ENCODE measurements at regions not wholly inside any gene's neighbourhood (a gene's known extent, or its start where the extent isn't known, plus 50 kb on each side); places are given as distances from the start of the nearest gene placed in this dataset.
A peak's percentile ranks its signal among the peaks of the same experiment; 100 is the strongest.

DNA sequence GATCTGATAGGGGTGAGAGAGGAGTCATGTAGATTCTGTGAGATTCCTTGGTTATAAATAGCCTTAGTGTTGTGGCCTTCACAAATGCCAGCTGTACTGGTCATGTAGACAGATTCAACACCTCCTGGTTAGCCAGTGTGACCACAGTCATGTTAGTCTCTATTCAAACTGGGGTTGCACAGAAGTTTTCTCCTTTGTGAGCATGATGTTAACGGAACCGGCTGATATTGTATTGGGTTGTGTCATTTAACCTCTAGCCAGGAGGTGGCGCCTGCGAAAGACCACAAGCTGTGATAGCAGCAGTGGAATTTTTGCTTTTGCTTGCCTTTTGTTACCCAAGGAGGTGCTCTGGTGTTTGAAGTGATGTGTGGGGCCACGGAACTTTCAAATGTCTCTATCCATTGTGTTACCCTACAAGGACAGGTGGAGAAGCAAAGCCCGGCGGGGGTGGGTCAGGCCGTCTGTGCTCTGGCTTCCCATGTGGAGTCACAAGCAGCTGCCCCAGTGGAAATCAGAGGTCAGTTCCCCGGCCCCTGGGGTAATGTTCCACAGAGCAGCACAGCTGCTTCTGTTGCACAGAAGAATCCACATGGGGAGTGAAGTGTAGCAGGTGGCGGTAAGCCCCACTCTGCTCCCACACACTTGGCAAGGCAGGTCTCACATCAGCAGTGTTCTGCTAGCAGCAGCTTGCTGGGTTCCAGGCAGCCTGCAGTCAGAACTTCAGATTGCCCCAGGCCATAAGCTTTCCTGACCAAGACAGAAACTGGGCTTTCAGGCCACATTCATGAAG lies 112.6 kb downstream of the ADAMTS1 start:
- Histone ChIP-seq H3K9me3 (replicated peaks; ENCODE audit: control insufficient read depth, insufficient read depth, low read length) (no peaks in the 10 kb centered on the region), H3K36me3 (ENCODE audit: control insufficient read depth in 2 of 2, extremely low read depth in 1 of 2, insufficient read depth in 2 of 2, low read length in 2 of 2) (no peaks in the 10 kb centered on the region), H3K27ac (ENCODE audit: insufficient read depth, low read depth, low read length) (no peak overlapping the region), H2AFZ (ENCODE audit: low read depth, low read length) (no peak overlapping the region), H3K9ac (replicated peaks; ENCODE audit: extremely low read depth, insufficient read depth, low read length) (no peak overlapping the region), H3K9me1 (replicated peaks; ENCODE audit: control insufficient read depth, extremely low read depth, insufficient read depth, low read length) (no peaks in the 10 kb centered on the region), H3K27me3 (ENCODE audit: control insufficient read depth in 2 of 2, insufficient read depth in 2 of 2, low read length in 2 of 2) (no peaks in the 10 kb centered on the region), H3K4me2 (ENCODE audit: insufficient read depth, low read length) (no peak overlapping the region), H3K79me2 (ENCODE audit: control insufficient read depth, insufficient read depth, low read length) (no peaks in the 10 kb centered on the region), H4K20me1 (replicated peaks; ENCODE audit: control insufficient read depth, extremely low read depth, insufficient read depth, low read length) (no peaks in the 10 kb centered on the region), H3K4me1 (ENCODE audit: control insufficient read depth, extremely low read depth, insufficient read depth, low read length) (no peaks in the 10 kb centered on the region), H3K4me3 (replicated peaks in 1 of 3; ENCODE audit: insufficient read depth in 1 of 3, low read depth in 1 of 3, low read length in 3 of 3) (no peak overlapping the region)
- intact Hi-C loops (cut with micrococcal nuclease), result no loop called here
- TF ChIP-seq, protein P1, sequence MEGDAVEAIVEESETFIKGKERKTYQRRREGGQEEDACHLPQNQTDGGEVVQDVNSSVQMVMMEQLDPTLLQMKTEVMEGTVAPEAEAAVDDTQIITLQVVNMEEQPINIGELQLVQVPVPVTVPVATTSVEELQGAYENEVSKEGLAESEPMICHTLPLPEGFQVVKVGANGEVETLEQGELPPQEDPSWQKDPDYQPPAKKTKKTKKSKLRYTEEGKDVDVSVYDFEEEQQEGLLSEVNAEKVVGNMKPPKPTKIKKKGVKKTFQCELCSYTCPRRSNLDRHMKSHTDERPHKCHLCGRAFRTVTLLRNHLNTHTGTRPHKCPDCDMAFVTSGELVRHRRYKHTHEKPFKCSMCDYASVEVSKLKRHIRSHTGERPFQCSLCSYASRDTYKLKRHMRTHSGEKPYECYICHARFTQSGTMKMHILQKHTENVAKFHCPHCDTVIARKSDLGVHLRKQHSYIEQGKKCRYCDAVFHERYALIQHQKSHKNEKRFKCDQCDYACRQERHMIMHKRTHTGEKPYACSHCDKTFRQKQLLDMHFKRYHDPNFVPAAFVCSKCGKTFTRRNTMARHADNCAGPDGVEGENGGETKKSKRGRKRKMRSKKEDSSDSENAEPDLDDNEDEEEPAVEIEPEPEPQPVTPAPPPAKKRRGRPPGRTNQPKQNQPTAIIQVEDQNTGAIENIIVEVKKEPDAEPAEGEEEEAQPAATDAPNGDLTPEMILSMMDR (IDR thresholded peaks at IDR 0.05; ENCODE audit: extremely low read depth in 1 of 2, insufficient read depth in 1 of 2, low read depth in 1 of 2, low read length in 2 of 2), result peak; percentile 48 to 75
- TF ChIP-seq MYC (IDR thresholded peaks at IDR 0.05; ENCODE audit: low read depth, low read length), result no peak
- BruUV-seq (replicated peaks), result no TSS peak
- dilution Hi-C loops (cut with MboI; ENCODE audit: extremely low pct_ligation_motif_present, low sequenced_read_pairs), result no loop called here
- DNase-seq (ENCODE audit: low read depth, low spot score) (peak; percentile 38), FAIRE-seq (peak; percentile 81)
- POLR2A ChIA-PET, result no interaction called here
- CTCF ChIA-PET, result interaction anchor here (0.7 to 1.7 kb wide), 17 partner anchors 8 to 1604 kb away, joined by 3 to 19 read pairs (median 4); no protein-coding TSS in a partner anchor

DNA sequence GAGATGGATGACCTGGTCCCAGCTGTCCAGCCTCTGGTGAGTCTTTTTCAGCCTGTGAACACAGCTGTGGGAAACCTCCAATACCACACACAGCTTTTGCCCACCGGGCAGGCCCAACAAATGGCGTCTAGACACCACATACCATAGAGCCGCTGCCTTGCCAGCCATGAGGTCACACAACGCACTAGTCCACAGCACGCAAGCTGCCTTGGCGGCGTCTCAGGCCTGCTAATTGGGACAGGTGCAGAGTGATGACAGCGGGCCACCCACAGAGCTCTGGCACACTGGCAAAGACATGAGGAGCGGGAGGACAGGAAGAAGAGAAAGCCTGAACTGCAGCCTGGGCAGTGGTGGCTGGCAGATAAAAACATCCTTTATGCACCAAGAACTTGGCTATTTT lies 125.5 kb downstream of the ADAMTS1 start:
- Histone ChIP-seq H3K4me2 (ENCODE audit: insufficient read depth, low read length) (no peak overlapping the region), H3K4me3 (replicated peaks in 1 of 3; ENCODE audit: insufficient read depth in 1 of 3, low read depth in 1 of 3, low read length in 3 of 3) (no peak overlapping the region), H3K79me2 (ENCODE audit: control insufficient read depth, insufficient read depth, low read length) (no peaks in the 10 kb centered on the region), H3K27me3 (ENCODE audit: control insufficient read depth in 2 of 2, insufficient read depth in 2 of 2, low read length in 2 of 2) (no peaks in the 10 kb centered on the region), H3K36me3 (ENCODE audit: control insufficient read depth in 2 of 2, extremely low read depth in 1 of 2, insufficient read depth in 2 of 2, low read length in 2 of 2) (no peaks in the 10 kb centered on the region), H3K9ac (replicated peaks; ENCODE audit: extremely low read depth, insufficient read depth, low read length) (no peak overlapping the region), H3K27ac (ENCODE audit: insufficient read depth, low read depth, low read length) (no peak overlapping the region), H4K20me1 (replicated peaks; ENCODE audit: control insufficient read depth, extremely low read depth, insufficient read depth, low read length) (no peaks in the 10 kb centered on the region), H2AFZ (ENCODE audit: low read depth, low read length) (no peak overlapping the region), H3K9me3 (replicated peaks; ENCODE audit: control insufficient read depth, insufficient read depth, low read length) (no peaks in the 10 kb centered on the region), H3K9me1 (replicated peaks; ENCODE audit: control insufficient read depth, extremely low read depth, insufficient read depth, low read length) (no peaks in the 10 kb centered on the region), H3K4me1 (ENCODE audit: control insufficient read depth, extremely low read depth, insufficient read depth, low read length) (no peaks in the 10 kb centered on the region)
- TF ChIP-seq POLR2A (IDR thresholded peaks at IDR 0.05; ENCODE audit: low read depth, low read length) (no peak), POLR2AphosphoS5 (IDR thresholded peaks at IDR 0.05; ENCODE audit: insufficient read depth, low read depth, low read length) (no peak), GATA2 (IDR thresholded peaks at IDR 0.05; ENCODE audit: insufficient read depth, insufficient read length, low read depth, low read length) (no peak), FOS (IDR thresholded peaks at IDR 0.05; ENCODE audit: borderline replicate concordance, insufficient read depth, low read length) (no peak), EZH2 (IDR thresholded peaks at IDR 0.05; ENCODE audit: borderline replicate concordance, low read depth, low read length, severe bottlenecking) (no peak), JUN (IDR thresholded peaks at IDR 0.05; ENCODE audit: borderline replicate concordance, insufficient read depth, insufficient read length, low read depth) (no peak), MYC (IDR thresholded peaks at IDR 0.05; ENCODE audit: low read depth, low read length) (no peak)
- TF ChIP-seq, protein P2, sequence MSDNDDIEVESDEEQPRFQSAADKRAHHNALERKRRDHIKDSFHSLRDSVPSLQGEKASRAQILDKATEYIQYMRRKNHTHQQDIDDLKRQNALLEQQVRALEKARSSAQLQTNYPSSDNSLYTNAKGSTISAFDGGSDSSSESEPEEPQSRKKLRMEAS (IDR thresholded peaks at IDR 0.05; ENCODE audit: insufficient read depth, insufficient read length), result no peak
- TF ChIP-seq, protein P1 (IDR thresholded peaks at IDR 0.05; ENCODE audit: extremely low read depth in 1 of 2, insufficient read depth in 1 of 2, low read depth in 1 of 2, low read length in 2 of 2), result no peak
- intact Hi-C loops (cut with micrococcal nuclease), result loop anchor here (10.0 kb wide), 1 partner anchor 255 kb away; no protein-coding TSS in a partner anchor
- no peak for FAIRE-seq
- CTCF ChIA-PET, result interaction anchor here (0.7 kb wide), 1 partner anchor 15 kb away, joined by 3 read pairs; no protein-coding TSS in a partner anchor
- no peak for DNase-seq (ENCODE audit: low read depth, low spot score)
- dilution Hi-C loops (cut with MboI; ENCODE audit: extremely low pct_ligation_motif_present, low sequenced_read_pairs), result no loop called here
- POLR2A ChIA-PET, result no interaction called here
- no TSS peak for BruUV-seq (replicated peaks)
